ENCODE measurements at regions not wholly inside any gene's neighbourhood (a gene's known extent, or its start where the extent isn't known, plus 50 kb on each side); places are given as distances from the start of the nearest gene placed in this dataset.
A peak's percentile ranks its signal among the peaks of the same experiment; 100 is the strongest.

- TF ChIP-seq PAXIP1 (CRISPR knock-in tag; conservative IDR thresholded peaks at IDR 0.05) (peak; percentile 88), ZBTB4 (CRISPR knock-in tag; IDR thresholded peaks at IDR 0.05; ENCODE audit: borderline replicate concordance) (peak; percentile 27; the same call in 1 of the 2 replicates), PRPF4 (IDR thresholded peaks at IDR 0.05; ENCODE audit: low read depth, low read length, poor library complexity, severe bottlenecking) (no peak), HOMEZ (CRISPR knock-in tag; IDR thresholded peaks at IDR 0.05; ENCODE audit: low read depth) (peak; percentile 70; the same call in 1 of the 2 replicates), SNAPC4 (CRISPR knock-in tag; IDR thresholded peaks at IDR 0.05) (no peak), ZNF691 (CRISPR knock-in tag; IDR thresholded peaks at IDR 0.05; ENCODE audit: borderline replicate concordance, low read depth) (peak; percentile 63; the same call in 1 of the 2 replicates), HNF4A (CRISPR knock-in tag; IDR thresholded peaks at IDR 0.05) (peak; percentile 92), SRSF9 (IDR thresholded peaks at IDR 0.05; ENCODE audit: borderline replicate concordance, insufficient read depth, low read depth, low read length, poor library complexity, severe bottlenecking) (no peak), KMT2B (CRISPR knock-in tag; IDR thresholded peaks at IDR 0.05) (0 out of 2 replicates have a peak, but pooled peaks have one; percentile 18), SAFB2 (CRISPR knock-in tag; IDR thresholded peaks at IDR 0.05; ENCODE audit: borderline replicate concordance, low read depth) (no peak; the same call in 1 of the 2 replicates), HOXA7 (CRISPR knock-in tag; IDR thresholded peaks at IDR 0.05) (no peak), ERF (CRISPR knock-in tag; IDR thresholded peaks at IDR 0.05) (peak; percentile 63), SOX5 (CRISPR knock-in tag; IDR thresholded peaks at IDR 0.05; ENCODE audit: borderline replicate concordance) (peak; percentile 72; the same call in 1 of the 2 replicates)
Observed at GRCh38 chr22:48692734-48693376, 1134.8 kb downstream of the BRD1 start (continued).

Measured in HepG2 (cell line).